Activated T-cell treated with anti-CD3 and anti-CD28 coated beads, Interleukin-2, amount 50 U/mL, for 72 hours (primary cell): ENCODE measurements at regions not wholly inside any gene's neighbourhood (a gene's known extent, or its start where the extent isn't known, plus 50 kb on each side); places are given as distances from the start of the nearest gene placed in this dataset.

Experiments used
- ATAC-seq, 2 donors: fragments of 150-1000 bp; cut with Tn5 transposase; replicated peaks in 1 of 2; 2 replicates each; pipeline ENCODE4 v1.10.0; 2021; ENCODE audit warnings: moderate library complexity in 2 of 2, mild to moderate bottlenecking in 1 of 2
- DNase-seq, 2 donors: peaks; one replicate each; pipeline ENCODE4 v3.0.0; 2021 to 2022; ENCODE audit warnings: mixed read lengths in 1 of 2
- H3K27ac Mint-ChIP-seq: one replicate; pipeline ENCODE4 v1.8.0; 2022; ENCODE audit warnings: mild to moderate bottlenecking, moderate library complexity, mixed read lengths
- H3K27me3 Mint-ChIP-seq: one replicate; pipeline ENCODE4 v1.8.0; 2022; ENCODE audit warnings: low read depth, mixed read lengths
- H3K36me3 Mint-ChIP-seq, 2 donors: one replicate each; pipeline ENCODE4 v1.8.0; 2022; ENCODE audit warnings: mixed read lengths in 2 of 2, mild to moderate bottlenecking in 1 of 2; ENCODE audit not compliant: insufficient read depth in 2 of 2
- H3K4me1 Mint-ChIP-seq: one replicate; pipeline ENCODE4 v1.8.0; 2022; ENCODE audit warnings: low read depth, mixed read lengths
- H3K4me3 Mint-ChIP-seq, 2 donors: one replicate each; pipeline ENCODE4 v1.8.0; 2022; ENCODE audit warnings: mild to moderate bottlenecking in 2 of 2, mixed read lengths in 2 of 2, moderate library complexity in 2 of 2
- H3K9me3 Mint-ChIP-seq, 2 donors: one replicate each; pipeline ENCODE4 v1.8.0; 2022; ENCODE audit warnings: mixed read lengths in 2 of 2

- Mint-ChIP-seq H3K27me3 (no peaks in the 10 kb centered on the region), H3K36me3 (no peaks in the 10 kb centered on the region), H3K9me3 (no peaks in the 10 kb centered on the region), H3K27ac (no peak overlapping the region), H3K4me3 (no peak overlapping the region), H3K4me1 (no peaks in the 10 kb centered on the region)
- DNase-seq (no peak), ATAC-seq (no peak)
Observed at GRCh38 chr14:22388669-22389595, 200.1 kb downstream of the DAD1 start.

DNA sequence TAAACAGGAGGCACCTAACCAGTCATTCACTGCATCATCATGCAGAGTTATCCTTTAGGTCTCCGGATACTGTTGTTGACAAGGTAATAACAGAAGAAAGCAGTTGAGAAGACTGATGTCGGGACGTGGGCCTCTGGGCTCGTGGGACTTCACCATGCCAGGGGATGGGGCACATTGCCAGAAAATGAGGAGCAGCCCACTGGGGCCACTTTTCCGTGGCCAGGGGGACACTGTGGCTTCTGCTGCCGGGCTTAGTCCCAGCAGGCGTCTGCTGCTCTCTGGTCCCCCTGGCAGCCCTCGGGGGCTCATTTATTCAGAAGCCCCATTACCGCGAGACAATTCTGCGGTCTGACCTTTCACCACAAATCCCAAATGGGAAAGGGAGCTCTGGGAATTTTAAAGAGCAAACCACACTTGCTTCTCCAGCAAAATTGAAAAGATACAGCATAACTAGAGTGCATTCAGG is 201.2 kb downstream of the DAD1 start:
- H3K27me3 Mint-ChIP-seq, result no peaks in the 10 kb centered on the region
- ATAC-seq, result no peak
- no peaks in the 10 kb centered on the region for H3K36me3 Mint-ChIP-seq
- no peak for DNase-seq
- H3K4me1 Mint-ChIP-seq, result peaks cover 4% of the 10 kb centered on the region
- H3K4me3 Mint-ChIP-seq, result no peak overlapping the region
- no peak overlapping the region for H3K27ac Mint-ChIP-seq
- no peaks in the 10 kb centered on the region for H3K9me3 Mint-ChIP-seq

DNA sequence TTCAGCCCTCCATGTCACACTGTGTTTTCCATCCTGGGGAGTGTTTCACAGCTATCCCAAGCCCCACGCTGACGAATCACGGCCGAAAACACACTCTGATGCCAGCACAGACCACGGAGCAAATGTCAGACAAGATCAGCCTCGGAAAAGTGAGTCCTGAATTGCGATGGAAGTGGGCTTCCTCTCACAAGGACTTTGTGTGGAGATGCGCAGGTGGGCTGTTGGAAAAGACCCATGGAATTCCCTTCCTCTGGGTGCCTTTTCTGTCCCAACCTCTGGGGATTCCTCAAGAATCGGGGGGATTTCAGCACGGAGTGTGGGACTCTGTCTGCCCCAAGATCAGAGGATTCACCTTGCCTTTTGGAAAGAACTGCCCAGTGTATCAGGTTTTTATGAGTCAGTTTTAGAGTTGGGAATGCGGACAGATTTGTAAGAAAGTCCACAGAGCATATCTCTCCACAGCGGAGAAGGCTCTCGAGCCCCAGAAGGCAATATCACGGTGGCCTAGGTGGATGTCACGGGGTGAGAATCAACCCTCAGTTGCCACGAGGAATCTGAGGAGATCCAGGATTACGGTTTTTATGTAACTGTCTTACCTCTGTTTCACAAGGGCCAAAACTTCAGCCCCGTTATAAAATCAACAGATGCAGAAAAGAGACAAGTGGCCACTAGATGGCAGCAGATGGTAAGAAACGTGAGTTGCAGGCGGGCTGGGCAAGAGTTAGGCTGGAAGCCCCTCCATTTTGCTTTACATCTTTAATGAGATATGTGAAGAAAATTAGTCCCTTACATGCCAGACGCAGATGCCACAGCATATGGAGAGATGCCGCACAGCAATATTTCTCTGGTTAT is 201.9 kb downstream of the DAD1 start:
- Mint-ChIP-seq H3K27me3 (no peaks in the 10 kb centered on the region), H3K36me3 (no peaks in the 10 kb centered on the region), H3K9me3 (no peaks in the 10 kb centered on the region), H3K4me3 (no peak overlapping the region), H3K27ac (no peak overlapping the region), H3K4me1 (peaks cover 4% of the 10 kb centered on the region)
- no peak for DNase-seq
- no peak for ATAC-seq

GRCh38 chr14:22384974-22385526 is 204.0 kb downstream of the DAD1 start:
- ATAC-seq (no peak), DNase-seq (no peak)
- H3K4me3 Mint-ChIP-seq, result no peak overlapping the region
- no peaks in the 10 kb centered on the region for H3K9me3 Mint-ChIP-seq
- H3K27ac Mint-ChIP-seq, result no peak overlapping the region
- H3K36me3 Mint-ChIP-seq, result no peaks in the 10 kb centered on the region
- no peaks in the 10 kb centered on the region for H3K27me3 Mint-ChIP-seq
- H3K4me1 Mint-ChIP-seq, result peaks cover 4% of the 10 kb centered on the region

- H3K4me3 Mint-ChIP-seq, result no peak overlapping the region
- no peak overlapping the region for H3K27ac Mint-ChIP-seq
Observed at GRCh38 chr14:22384167-22384549, 204.9 kb downstream of the DAD1 start.

GRCh38 chr14:22383515-22384166 is 205.4 kb downstream of the DAD1 start:
- peaks cover 4% of the 10 kb centered on the region for H3K4me1 Mint-ChIP-seq
- no peak for DNase-seq
- ATAC-seq, result peak; percentile 33 to 39
- peak overlapping the region; percentile 17 to 22 for H3K4me3 Mint-ChIP-seq
- H3K27me3 Mint-ChIP-seq, result no peaks in the 10 kb centered on the region
- H3K9me3 Mint-ChIP-seq, result no peaks in the 10 kb centered on the region
- H3K36me3 Mint-ChIP-seq, result no peaks in the 10 kb centered on the region
- H3K27ac Mint-ChIP-seq, result peak overlapping the region; percentile 33

More at GRCh38 chr14:22384167-22384549, 204.9 kb downstream of the DAD1 start:
- Mint-ChIP-seq H3K27me3 (no peaks in the 10 kb centered on the region), H3K36me3 (no peaks in the 10 kb centered on the region), H3K9me3 (no peaks in the 10 kb centered on the region), H3K4me1 (peaks cover 4% of the 10 kb centered on the region)
- DNase-seq, result no peak
- ATAC-seq, result no peak

DNA sequence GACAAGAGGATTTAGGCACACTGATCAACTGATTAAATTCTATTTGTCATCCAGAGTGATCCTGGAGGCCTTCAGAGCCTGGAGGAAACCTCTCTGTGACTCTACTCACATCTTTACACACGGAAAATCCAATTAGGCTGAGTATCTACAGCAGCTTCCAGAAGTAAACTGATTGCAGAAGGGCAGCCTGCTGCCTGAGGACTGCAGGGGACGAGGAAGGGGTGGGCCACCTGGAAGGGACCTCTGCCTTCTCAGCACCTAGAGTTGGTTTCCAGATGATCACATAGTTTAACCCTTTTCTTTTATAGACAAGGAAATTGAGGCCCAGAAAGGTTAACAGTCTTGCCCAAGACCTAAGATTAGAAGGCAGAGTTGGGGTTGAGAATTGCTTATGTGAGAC is 206.1 kb downstream of the DAD1 start:
- DNase-seq (no peak), ATAC-seq (no peak)
- Mint-ChIP-seq H3K27me3 (no peaks in the 10 kb centered on the region), H3K36me3 (no peaks in the 10 kb centered on the region), H3K4me1 (peaks cover 4% of the 10 kb centered on the region), H3K9me3 (no peaks in the 10 kb centered on the region), H3K27ac (no peak overlapping the region), H3K4me3 (peak overlapping the region in 1 of 2 donors; percentile 37)

DNA sequence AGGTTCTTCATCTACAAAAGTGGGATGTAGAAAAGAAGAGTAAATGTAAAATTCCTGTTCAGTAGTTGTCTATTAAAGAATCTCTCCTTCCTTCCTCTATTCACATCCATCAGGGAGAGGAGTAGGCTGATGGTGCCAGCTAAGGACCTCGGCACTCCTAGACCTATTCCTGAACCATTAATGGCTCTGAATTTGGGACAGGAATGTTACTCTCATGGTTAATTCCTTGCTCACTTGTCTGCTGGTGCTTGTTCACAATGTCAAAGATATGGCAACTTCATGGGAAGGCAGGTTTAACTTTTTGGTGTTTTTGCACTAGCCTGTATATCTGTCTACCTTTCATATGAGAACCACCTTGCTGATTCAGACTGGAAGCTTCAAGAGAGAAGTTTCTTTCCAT is 206.6 kb downstream of the DAD1 start:
- Mint-ChIP-seq H3K4me3 (peak overlapping the region in 1 of 2 donors; percentile 37), H3K27me3 (no peaks in the 10 kb centered on the region), H3K27ac (peak overlapping the region; percentile 57), H3K36me3 (no peaks in the 10 kb centered on the region), H3K4me1 (peaks cover 4% of the 10 kb centered on the region), H3K9me3 (no peaks in the 10 kb centered on the region)
- DNase-seq, result no peak
- no peak for ATAC-seq

DNA sequence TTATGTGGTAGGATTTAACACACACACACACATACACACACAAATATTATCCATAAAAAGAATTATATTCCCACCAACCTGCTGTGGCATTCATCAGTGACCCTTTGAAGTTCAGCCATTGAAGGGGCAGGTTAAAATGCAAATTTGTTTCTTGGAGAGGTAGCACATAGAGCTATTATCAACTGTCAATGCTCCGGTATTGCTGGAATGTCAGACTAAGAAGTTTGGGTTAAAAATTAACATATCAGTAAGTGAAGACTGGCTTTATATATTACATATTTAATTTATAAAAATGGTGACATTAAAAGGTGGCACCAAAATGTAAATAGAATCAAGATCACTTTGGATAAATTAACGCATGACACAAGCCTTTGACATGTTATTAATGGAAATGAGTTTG is 207.3 kb downstream of the DAD1 start:
- no peak for DNase-seq
- Mint-ChIP-seq H3K4me1 (peaks cover 4% of the 10 kb centered on the region), H3K27ac (no peak overlapping the region), H3K4me3 (no peak overlapping the region), H3K9me3 (no peaks in the 10 kb centered on the region), H3K36me3 (no peaks in the 10 kb centered on the region), H3K27me3 (no peaks in the 10 kb centered on the region)
- ATAC-seq, result no peak

GRCh38 chr14:22381408-22381760 is 207.6 kb downstream of the DAD1 start:
- H3K4me3 Mint-ChIP-seq, result peak overlapping the region in 1 of 2 donors; percentile 32
- H3K27ac Mint-ChIP-seq, result no peak overlapping the region
- no peak for DNase-seq
- H3K27me3 Mint-ChIP-seq, result no peaks in the 10 kb centered on the region
- ATAC-seq, result no peak
- no peaks in the 10 kb centered on the region for H3K9me3 Mint-ChIP-seq
- H3K36me3 Mint-ChIP-seq, result no peaks in the 10 kb centered on the region
- peaks cover 4% of the 10 kb centered on the region for H3K4me1 Mint-ChIP-seq

GRCh38 chr14:22380571-22381407 is 208.2 kb downstream of the DAD1 start:
- H3K4me1 Mint-ChIP-seq, result peaks cover 4% of the 10 kb centered on the region
- peak overlapping the region in 1 of 2 donors; percentile 32 for H3K4me3 Mint-ChIP-seq
- ATAC-seq (no peak), DNase-seq (no peak)
- H3K27ac Mint-ChIP-seq, result no peak overlapping the region
- H3K36me3 Mint-ChIP-seq, result no peaks in the 10 kb centered on the region
- H3K27me3 Mint-ChIP-seq, result no peaks in the 10 kb centered on the region
- H3K9me3 Mint-ChIP-seq, result no peaks in the 10 kb centered on the region

GRCh38 chr14:22379727-22380126 is 209.3 kb downstream of the DAD1 start:
- DNase-seq (no peak), ATAC-seq (no peak)
- no peak overlapping the region for H3K4me3 Mint-ChIP-seq
- no peaks in the 10 kb centered on the region for H3K36me3 Mint-ChIP-seq
- no peaks in the 10 kb centered on the region for H3K9me3 Mint-ChIP-seq
- no peak overlapping the region for H3K27ac Mint-ChIP-seq
- no peaks in the 10 kb centered on the region for H3K27me3 Mint-ChIP-seq
- peaks cover 4% of the 10 kb centered on the region for H3K4me1 Mint-ChIP-seq
